NK-92 (cell line): ENCODE measurements at regions not wholly inside any gene's neighbourhood (a gene's known extent, or its start where the extent isn't known, plus 50 kb on each side); places are given as distances from the start of the nearest gene placed in this dataset.

Source experiments
- DNase-seq: peaks from one replicate; lab custom pipeline; 2025; ENCODE audit not compliant: unreplicated experiment; lab: John Stamatoyannopoulos, UW

DNA sequence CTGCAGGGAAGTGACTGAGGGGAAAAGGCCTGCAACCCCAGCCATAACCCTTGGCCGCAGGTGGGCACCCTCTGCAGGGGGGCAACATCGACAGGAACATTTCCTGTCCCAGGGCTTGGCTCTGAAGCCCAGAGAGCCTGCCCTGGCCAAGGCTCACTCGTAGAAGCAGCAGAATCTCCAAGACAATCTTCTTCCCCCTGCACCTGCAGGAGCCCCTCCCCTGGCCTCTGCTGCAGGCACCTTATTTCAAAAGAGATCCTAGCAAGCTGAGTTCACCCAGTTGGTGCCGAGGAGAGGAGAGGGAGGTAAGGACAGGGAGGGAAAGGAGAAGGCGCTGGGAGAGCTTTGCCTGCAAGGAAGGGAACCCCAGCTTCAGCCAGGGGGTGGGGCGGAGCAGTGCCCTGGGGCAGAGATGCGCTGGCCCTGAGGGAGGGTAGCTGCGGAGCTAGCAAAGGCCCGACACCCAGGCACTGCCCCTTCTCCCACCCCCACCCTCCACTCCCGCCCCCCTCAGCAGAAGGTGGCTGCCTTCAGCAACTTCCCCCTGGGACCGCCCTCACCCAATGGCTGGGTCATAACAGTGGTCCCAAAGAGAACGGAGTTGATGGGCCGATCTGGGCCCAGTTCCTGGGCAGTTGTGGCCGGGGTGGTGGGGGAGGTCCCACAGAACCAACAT is 104.3 kb upstream of the TNRC6C start:
- DNase-seq, result no peak

DNA sequence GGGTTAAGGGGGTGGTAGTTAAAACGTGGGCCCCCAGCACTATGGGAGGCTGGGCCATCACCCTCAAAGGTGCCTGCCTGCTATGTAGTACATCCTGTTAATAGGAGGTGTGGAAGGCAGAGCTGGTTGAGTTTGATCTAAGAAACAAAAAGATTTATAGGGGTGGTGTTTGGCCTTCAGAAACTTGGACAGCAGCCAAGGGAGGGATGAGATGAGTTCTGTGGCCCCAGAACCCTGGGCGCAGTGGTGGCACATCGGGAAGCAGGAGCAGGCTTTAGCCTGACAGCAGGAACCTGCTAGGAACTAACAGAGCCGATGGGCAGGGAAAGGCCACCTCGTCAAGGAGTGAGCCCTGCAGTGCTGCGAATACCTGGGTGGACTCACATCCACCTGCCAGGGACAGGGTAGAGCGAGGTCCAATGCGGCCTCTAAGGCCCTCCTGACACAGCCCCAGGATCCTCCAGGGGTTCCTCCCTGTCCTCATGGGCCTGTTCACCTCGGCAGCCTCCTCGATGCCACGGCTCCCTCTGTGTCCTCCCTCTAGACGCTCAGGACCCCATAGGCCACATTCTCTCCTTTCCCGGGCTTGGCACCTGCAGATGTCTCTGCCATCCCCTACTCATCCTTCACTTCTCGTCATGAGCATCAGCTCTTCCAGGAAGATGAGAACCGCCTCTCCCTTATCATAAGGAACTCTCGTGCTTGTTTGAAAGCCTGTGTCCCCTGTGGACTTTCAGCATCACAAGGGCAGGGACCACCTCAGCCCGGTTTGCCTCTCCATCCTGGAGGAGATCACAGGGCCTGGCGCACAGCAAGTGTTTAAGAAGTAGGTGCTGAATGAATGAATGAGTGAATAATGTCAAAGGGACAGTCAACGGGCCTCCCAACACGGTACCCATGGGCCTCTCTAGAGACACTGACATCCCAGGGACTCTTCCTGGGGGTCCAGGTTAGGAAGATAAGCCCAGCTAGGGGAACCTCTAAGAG is 103.5 kb upstream of the TNRC6C start:
- DNase-seq, result no peak

DNA sequence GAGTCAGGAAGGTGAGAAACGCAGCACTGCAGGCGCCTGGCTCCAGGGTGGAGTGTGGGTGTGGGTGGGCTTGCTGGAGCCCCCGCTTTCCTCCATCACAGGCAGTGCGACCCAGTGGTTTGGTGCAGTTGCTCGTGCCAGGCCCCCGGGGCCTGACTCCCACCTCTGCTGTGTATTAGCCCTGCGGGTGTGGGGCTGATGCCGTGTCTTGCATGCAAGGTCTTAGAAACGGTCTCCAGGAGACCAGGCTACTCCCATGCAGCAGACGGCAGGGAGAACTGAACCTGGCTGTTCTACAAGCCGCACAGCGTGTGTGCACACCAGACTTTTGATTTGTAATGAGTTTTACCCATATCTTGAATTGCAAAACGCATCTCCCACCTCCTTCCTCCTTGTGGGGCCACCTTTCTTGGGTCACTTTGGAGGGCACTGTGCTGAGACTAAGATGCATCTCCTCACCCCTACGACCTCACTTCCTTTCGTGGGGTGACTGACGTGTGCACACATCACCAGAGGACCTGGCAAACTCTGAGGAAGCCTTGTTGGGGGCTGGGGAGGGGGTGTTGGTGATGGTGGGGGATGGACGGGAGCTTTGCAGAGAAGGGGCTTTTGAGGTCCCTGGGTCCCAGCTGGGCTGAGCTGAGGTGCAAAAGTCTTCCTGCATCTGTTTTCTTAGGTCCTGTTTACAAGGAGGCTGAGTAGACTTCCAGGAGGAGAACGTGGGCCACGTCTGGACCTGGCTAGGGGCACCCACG is 101.8 kb upstream of the TNRC6C start:
- DNase-seq, result no peak

DNA sequence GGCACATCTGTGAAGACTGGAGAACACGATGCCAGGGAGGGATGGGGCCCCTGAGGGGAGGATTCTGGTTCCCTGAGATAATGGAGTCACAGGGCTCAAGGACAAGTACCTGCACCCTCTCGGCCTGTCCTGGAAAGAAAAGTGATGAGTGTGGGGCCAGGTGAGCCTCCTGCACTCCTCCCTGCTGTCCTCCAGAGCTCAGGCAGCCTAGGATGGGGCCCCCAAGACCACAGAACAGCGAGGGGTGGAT is 101.3 kb upstream of the TNRC6C start:
- no peak for DNase-seq

DNA sequence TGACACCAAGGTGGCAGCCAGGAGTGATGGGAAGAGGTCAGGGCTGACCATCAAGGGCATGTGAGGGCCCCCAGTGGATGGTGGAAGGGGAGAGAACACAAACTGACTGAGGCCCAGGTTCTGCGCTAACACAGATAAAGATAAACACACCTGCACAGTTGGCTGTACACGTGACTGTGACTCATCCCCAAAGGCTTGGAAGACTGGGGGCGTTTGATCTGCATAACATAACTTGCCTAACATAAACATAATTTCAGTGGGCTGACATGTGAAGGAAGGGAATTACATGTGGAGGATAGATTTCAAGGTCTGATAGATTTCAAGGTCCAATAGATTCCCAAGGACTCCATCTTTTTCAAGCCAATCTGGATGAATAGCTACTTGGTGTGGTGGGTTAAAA is 100.9 kb upstream of the TNRC6C start:
- no peak for DNase-seq

DNA sequence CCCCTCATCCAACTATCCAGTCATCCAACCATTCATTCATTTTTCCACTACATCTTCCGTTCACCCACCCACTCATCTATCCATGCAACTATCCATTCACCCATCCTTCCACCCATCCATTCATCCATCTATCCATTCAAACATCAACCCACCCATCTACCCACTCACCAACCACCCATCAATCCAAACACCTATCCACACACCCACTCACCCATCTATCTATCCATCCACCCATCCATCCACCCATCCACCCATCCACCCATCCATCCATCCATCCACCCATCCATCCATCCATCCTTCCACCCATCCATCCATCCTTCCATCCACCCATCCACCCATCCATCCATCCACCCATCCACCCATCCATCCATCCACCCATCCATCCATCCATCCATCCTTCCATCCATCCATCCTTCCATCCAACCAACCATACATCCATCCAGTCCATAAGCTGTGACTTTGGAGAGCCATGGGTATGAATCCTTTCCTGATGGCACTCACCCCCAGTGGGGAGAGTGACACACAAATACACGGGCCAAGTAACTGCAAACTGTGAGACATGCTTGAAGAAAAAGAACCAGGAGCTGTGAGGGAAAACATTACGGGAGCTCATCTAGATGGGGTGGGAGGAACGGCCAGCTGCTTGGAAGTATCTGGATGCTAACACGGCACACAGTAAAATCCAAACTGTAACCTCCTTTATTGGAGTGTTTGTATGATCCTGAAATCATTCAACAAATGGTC is 100.0 kb upstream of the TNRC6C start:
- no peak for DNase-seq

DNA sequence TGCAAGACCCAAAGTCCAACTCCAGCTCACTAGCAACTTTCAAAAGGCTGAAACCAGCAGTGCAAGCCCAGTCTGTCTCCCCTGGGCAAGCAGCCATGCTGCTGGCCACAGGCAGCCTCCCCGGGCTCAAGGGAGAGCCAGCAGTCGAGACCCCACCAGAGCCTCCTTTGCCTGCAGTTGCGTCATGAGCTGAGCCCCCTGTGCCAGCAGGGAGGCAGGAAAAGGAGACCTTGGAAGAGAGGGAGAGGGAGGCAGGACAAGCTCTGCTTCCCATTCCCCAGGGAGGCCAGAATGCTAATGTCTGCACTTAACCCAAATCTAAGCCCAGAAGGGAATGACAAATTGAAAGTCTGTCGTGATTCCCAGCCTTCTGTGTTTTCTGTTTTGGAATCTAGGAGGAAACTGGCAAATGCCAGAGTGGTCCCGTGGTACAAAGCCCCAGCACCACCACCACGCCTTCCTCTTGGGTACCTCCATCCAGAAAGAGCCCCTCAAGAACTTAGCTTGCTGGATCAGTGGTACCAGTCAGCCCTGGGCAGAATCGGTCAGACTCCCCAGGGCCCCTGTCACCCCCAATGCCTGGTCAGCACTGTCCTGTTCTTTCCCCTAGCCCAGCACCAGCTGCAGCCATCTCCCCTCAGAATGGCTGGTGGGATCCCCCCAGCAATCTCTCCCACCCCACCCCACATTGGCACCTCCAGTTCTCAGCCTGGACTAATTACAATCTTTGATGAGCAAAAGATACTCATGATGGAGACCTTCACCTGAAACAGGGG is 99.3 kb upstream of the TNRC6C start:
- DNase-seq, result no peak

DNA sequence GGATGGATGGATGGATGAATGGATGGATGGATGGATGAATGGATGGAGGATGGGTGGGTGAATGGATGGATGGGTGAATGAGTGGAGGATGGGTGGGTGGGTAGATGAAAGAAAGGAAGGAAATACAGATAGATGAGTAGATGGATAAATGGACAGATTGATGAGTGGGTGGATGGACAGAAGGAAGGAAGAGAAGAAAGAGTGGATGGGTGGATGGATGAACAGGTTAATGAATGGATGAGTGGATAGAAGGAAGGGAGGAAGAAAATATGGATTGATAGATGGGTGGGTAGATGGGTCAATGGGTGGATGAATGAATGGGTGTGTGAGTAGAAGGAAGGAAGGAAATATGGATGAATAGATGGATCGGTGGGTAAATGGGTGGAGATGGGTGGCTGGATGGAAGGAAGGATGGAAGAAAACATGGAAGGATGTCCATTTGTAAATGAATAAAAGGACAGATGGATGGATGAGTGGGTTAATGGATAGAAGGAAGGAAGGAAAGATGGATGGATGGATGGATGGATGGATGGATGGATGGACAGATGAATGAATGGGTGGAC is 97.3 kb upstream of the TNRC6C start:
- DNase-seq, result no peak

DNA sequence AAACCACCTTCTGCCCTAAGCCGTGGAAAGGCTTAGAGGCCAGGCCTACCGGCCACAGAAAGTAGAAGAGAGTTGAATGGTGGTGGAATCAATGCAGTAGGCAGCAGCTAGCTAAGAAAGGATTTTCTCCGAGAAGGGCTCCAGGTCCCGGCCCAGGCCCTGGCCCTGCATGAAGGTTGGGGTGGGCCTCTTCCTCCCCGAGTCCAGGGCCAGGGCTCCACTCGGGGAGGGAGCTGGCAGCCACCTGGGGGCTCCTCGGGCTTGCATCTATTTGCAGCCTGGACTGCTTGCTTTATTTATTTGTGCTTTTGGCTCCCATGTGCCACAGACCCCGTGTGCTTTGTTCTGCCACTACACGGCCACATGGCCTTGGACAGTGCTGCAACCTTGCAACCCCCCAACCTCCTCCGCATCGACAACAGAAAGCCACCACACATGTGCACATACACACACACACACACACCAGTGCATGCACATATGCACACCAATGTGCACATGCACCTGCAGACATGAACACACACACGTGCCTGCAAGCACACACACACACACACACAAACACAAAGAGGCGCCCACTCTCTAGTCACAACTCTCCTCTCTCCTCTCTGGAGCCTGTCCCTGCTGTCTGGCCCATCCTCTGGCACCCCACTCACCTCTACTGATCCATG is 96.4 kb upstream of the TNRC6C start:
- DNase-seq, result no peak

DNA sequence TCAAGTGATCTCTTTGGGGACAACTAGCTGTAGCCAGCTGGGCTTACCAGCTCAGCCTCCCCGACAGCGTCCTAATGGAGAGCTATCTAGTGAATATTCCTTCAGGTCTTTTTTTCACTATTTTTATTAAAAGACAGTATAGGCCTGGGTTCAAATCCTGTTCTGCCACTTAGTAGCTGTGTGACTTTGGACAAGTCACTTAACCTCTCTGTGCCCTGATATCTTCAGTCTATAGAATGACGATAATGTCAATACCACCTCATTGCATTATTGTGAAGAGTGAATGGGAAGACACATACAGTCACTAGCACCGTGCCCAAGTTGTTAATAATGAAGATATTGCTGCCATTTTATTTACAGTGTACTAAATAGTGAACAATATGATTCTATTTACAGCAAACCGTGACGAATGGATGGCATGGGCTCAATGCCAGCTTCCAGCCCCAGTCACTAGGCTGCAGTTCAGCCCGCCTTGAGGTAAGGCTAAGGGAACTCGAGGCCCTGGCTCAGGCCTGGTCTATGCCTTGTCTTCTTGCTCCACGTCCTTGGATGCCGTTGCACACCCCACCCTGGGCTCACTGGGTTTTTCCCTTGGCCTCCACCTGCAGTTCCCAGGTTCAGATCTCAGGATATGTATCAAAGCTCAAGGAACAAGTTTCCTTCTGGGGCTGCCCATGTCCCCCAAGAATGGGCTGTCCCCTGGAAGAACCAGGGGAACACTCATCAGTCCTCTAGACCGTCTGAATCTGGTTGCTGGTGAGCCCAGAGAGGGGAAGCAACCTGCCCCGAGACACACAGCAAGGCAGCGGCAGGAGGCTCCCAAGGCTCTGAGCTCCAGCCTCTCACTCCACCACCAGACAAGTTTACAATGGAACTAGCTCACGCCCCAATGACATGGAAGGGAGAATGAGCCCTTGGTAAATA is 95.4 kb upstream of the TNRC6C start:
- DNase-seq, result no peak

DNA sequence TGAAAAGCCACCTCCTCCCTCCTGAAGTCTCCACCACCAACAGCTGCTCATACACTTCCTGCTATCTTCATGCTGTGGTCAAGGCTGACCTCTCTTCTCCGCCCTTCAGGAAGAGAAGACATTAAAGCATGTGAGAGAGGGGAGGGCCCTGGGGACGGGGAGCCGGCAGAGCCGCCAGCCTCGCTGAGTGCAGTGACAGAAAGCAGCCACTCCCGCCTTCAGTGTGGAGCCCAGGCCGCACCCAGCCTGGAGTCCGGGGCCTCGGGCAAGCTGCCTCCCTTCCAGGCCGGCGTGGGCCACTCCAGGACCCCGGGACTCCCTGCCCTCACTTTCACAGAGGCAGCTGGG is 94.7 kb upstream of the TNRC6C start:
- DNase-seq, result no peak

DNA sequence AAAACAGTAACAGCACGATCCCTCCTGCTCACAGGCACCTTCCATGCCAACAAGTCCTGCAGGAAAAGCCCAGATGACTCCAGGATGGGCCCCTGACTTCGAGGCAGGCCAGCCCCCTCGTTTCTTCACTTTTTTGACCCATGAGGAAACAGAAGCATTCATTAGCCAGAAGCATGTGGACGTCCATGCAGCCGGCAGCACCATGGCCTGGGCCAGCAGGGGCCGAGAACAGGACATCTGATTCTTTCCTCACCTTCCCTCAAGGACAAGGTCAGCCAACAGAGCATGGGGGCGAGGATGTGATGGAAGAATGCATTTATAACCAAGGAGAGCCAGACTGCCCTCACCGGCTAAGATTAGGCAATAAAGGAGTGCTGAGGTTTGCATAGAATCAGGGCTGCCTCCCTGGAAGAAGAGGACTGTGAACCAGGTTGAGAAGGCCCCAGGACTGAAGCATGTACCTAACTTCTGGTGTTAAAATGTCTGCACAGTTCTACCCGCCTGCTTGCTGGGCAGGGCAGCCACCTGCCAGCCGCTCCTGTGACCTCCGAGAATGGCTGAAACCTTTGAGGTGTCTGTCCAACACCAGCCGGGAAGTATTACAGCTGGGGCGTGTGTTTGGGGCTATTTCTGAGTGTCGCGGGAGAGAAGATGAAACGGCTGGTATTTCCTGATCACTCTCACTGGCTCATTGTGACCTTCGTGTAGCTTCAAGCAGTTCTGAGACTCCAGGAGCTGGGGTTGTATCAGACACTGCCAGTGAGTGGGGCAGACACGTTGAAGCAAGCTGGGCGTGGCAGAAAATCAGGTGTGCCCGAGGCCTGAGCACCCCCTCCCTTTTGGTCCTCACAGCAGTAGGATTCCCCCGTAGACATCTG is 94.0 kb upstream of the TNRC6C start:
- no peak for DNase-seq

DNA sequence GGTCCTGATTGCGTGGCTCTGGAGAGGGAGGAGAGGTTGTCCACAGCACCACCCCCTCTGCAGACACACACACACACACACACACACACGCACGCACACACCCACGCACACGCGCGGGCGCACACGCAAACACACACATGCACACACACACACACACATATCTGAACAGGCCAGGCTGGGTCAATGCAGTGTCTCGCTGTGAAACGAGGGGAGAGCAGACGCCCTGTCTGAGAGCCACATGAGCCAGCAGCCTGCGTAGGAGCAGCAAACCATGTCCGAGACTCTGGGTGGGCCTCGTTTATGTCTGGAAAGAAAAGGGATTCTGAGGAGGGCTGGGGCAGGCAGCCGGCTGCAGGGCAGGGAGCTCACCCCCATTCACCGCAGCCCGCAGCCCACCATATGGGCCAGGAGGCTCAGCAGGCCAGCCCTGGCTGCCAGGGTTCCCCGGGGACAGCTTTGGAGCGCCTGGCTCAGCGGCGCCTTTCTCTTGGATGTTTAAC is 93.3 kb upstream of the TNRC6C start:
- no peak for DNase-seq

DNA sequence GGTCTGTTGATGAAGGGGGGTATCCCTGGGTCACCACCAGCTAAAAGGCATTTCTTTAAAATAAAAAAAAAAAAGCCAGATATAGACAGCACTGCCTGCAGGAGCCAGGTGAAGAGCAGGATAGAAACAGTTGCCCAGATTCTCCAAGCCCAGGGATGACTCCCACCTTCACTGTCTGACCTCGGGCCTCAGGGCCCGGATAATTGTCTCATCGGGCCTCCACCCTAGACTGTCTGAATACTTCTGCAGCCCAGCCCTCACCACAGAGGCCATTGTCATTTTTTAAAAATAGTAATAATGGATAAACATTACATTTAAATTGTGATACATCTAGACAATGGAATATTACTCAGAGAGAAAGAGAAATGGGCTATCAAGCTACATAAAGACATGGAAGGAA is 92.8 kb upstream of the TNRC6C start:
- DNase-seq, result no peak

DNA sequence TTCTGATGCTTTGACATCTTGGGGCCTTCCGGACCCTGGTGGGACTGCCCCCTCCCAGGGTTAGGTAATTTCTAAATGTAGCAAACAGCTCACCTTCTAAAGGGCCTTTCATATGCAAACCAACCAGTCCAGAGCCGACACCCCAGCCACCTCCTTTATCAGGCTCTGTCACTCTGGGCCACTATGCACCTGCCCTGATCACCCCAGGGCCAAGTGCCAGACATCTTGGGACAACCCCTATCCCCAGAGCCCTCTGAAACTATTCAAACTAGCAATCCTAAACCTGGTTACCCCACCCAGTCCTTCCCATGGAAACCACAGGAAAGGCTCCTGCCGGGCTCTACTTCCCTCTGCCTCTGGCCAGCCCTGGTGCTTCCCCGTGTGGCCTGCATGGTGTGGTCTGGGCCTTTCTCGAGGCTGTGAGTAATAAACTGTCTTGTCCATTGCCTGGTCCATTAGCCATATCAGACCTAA is 91.2 kb upstream of the TNRC6C start:
- no peak for DNase-seq

DNA sequence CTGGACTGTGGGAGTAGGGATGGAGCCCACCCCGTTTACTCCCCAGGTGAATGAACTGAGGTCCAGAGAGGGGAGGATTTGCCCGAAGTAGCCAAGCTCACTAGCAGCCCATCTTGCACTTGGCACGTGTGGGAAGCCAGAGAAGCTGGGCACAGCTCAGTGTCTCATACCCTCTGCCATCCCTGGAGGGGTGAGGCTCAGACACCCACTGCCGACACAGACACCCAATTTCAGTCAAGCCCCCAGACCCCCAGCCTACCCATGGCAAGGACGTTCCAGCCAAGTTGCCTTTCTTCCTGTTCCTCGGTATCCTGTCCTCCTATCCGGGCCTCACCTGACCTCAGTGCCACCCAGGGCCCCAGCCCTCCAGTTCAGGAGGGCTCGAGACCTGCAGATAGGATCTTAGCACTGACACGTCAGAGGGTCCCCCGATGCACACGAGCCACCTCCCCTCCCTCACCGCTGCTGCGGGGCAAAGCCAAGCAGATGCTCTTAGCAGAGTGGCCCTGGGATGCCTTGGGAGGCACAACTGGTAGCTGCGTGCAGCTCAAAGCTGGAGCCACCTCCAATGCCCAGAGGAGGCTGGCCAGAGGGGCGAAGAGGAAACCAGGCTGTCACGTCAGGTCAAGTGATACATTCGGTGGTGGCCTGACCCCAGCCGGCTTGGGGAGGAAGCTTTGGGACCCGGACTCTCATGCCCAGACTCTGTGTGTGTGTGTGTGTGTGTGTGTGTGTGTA is 90.4 kb upstream of the TNRC6C start:
- DNase-seq, result no peak
